SU-DHL-6 (cell line): ENCODE measurements at regions not wholly inside any gene's neighbourhood (a gene's known extent, or its start where the extent isn't known, plus 50 kb on each side); places are given as distances from the start of the nearest gene placed in this dataset.

ENCODE experiments used
- H2AFZ ChIP-seq: fragments of 200-600 bp; sonication (generic); 2 replicates; pipeline ENCODE4 v1.6.1; 2014; ENCODE audit warnings: low read depth, mild to moderate bottlenecking, moderate library complexity, mixed read lengths, antibody characterized with exemption, low read length; ENCODE audit not compliant: severe bottlenecking
- H3F3A ChIP-seq: fragments of 200-600 bp; shearing (Covaris generic); 2 replicates; pipeline ENCODE4 v1.6.0; 2016; ENCODE audit warnings: antibody characterized with exemption, mild to moderate bottlenecking; ENCODE audit not compliant: insufficient read depth
- H3K27ac ChIP-seq: fragments of 200-600 bp; sonication (generic); 2 replicates; pipeline ENCODE4 v1.5.1; 2016; ENCODE audit warnings: low read depth, mild to moderate bottlenecking, low read length, moderate library complexity, mixed read lengths
- H3K27me3 ChIP-seq: fragments of 200-600 bp; sonication (generic), shearing (Covaris generic); 2 replicates; pipeline ENCODE4 v1.6.0; 2014; ENCODE audit warnings: mild to moderate bottlenecking, low read length
- H3K36me3 ChIP-seq: fragments of 200-600 bp; sonication (generic); 2 replicates; pipeline ENCODE4 v1.6.1; 2014; ENCODE audit warnings: mild to moderate bottlenecking, low read length, mixed read lengths
- H3K4me2 ChIP-seq: fragments of 300-600, 200-600 bp; shearing (Covaris generic), sonication (generic); 2 replicates; pipeline ENCODE4 v1.6.0; 2014; ENCODE audit warnings: low read length, low read depth, mild to moderate bottlenecking; ENCODE audit not compliant: poor library complexity, severe bottlenecking
- H3K4me3 ChIP-seq: fragments of 200-600 bp; sonication (generic); 2 replicates; pipeline ENCODE4 v1.5.1; 2014; ENCODE audit warnings: antibody characterized with exemption, low read length, mild to moderate bottlenecking, mixed read lengths; ENCODE audit not compliant: insufficient read depth, poor library complexity, severe bottlenecking
- H3K79me2 ChIP-seq: fragments of 200-600 bp; sonication (generic); 2 replicates; pipeline ENCODE4 v1.6.1; 2014; ENCODE audit warnings: mild to moderate bottlenecking, low read length, moderate library complexity; ENCODE audit not compliant: insufficient read depth
- H3K9ac ChIP-seq: fragments of 200-600 bp; sonication (generic); 2 replicates; pipeline ENCODE4 v1.7.0; 2014; ENCODE audit warnings: mild to moderate bottlenecking, low read length
- H3K9me2 ChIP-seq: fragments of 200-600 bp; sonication (generic); replicated peaks from 2 replicates; pipeline ENCODE4 v1.6.1; 2014; ENCODE audit warnings: low read length; ENCODE audit not compliant: insufficient read depth
- H3K9me3 ChIP-seq: fragments of 200-600 bp; sonication (generic); 2 replicates; pipeline ENCODE4 v1.6.1; 2014; ENCODE audit warnings: low read length, mixed read lengths; ENCODE audit not compliant: insufficient read depth
- H4K20me1 ChIP-seq: fragments of 200-600 bp; sonication (generic); 2 replicates; pipeline ENCODE4 v1.6.1; 2014; ENCODE audit warnings: low read depth, mild to moderate bottlenecking, antibody characterized with exemption, low read length, moderate library complexity, mixed read lengths
- CTCF ChIP-seq: fragments of 200-600 bp; sonication (generic); IDR thresholded peaks from one replicate; pipeline ENCODE4 v1.5.1; 2017; ENCODE audit warnings: antibody characterized with exemption, mild to moderate bottlenecking, low read length, moderate library complexity; ENCODE audit not compliant: insufficient read depth, poor library complexity, severe bottlenecking
- EZH2phosphoT487 ChIP-seq: fragments of 200-600 bp; sonication (generic), shearing (Covaris generic); conservative IDR thresholded peaks from 2 replicates; pipeline ENCODE4 v1.6.1; 2018; ENCODE audit warnings: mild to moderate bottlenecking, antibody characterized with exemption, low read length, moderate library complexity, mixed read lengths

DNA sequence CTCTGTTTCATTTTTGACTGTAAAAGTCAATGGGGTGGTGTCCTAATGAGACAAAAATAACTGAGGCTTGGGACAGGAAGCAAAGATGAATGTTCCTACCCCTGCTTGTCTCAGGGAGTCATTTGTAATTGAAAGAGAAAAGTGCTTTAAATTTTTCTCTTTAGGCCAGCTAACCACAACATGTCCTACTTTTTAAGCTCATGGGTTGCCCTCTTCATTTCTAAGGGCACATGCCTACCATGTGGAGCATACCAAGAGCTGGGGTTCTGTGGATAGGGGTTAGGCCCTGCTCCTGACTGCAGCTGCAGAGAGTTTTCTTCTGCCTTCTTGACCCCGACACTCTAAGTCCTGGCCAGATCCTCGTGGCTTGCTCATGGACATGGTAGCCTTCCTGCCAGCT lies 96.8 kb upstream of the ARL4C start:
- Histone ChIP-seq H3K36me3 (no peaks in the 10 kb centered on the region), H3K79me2 (no peaks in the 10 kb centered on the region), H3K27me3 (no peaks in the 10 kb centered on the region)

GRCh38 chr2:234592541-234592940 lies 95.7 kb upstream of the ARL4C start:
- H3F3A ChIP-seq, result no peaks in the 10 kb centered on the region
- no peak overlapping the region for H3K4me2 ChIP-seq
- H3K4me3 ChIP-seq, result no peak overlapping the region
- no peaks in the 10 kb centered on the region for H3K27me3 ChIP-seq
- H4K20me1 ChIP-seq, result no peaks in the 10 kb centered on the region
- H2AFZ ChIP-seq, result no peak overlapping the region
- no peaks in the 10 kb centered on the region for H3K9me3 ChIP-seq
- H3K79me2 ChIP-seq, result no peaks in the 10 kb centered on the region
- H3K9ac ChIP-seq, result no peak overlapping the region
- H3K27ac ChIP-seq, result no peak overlapping the region
- TF ChIP-seq EZH2phosphoT487, result no peak
- TF ChIP-seq CTCF, result no peak
- no peaks in the 10 kb centered on the region for H3K36me3 ChIP-seq
- H3K9me2 ChIP-seq, result no peaks in the 10 kb centered on the region

More for the DNA sequence above, 96.8 kb upstream of the ARL4C start:
- TF ChIP-seq CTCF (no peak), EZH2phosphoT487 (no peak)
- Histone ChIP-seq H3K9ac (no peak overlapping the region), H3K4me2 (no peak overlapping the region), H2AFZ (no peak overlapping the region), H3F3A (no peaks in the 10 kb centered on the region), H3K9me2 (no peaks in the 10 kb centered on the region), H4K20me1 (no peaks in the 10 kb centered on the region), H3K27ac (no peak overlapping the region), H3K9me3 (no peaks in the 10 kb centered on the region), H3K4me3 (no peak overlapping the region)

DNA sequence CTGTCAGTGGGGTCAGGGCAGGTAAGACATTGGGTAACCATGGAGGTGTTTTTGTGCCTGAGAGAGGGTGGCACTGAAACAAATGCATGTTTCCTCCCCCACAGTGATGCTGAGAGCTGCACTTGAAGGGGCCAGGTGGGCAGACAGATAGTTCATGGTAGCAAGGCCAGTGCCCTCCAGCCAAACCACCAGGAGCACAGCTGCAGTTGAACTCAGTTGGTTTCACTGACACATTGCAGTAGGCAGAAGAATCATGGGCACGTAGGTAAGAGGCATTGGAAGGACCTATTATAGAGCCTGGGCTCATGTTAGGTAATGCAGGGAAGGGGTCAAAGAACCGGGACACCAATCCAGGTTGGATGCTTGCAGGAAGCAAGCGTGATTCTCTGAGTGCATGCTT lies 93.2 kb upstream of the ARL4C start:
- H3K4me3 ChIP-seq, result no peak overlapping the region
- no peaks in the 10 kb centered on the region for H3K36me3 ChIP-seq
- H3K79me2 ChIP-seq, result no peaks in the 10 kb centered on the region
- H4K20me1 ChIP-seq, result no peaks in the 10 kb centered on the region
- H3K27me3 ChIP-seq, result no peaks in the 10 kb centered on the region
- H3F3A ChIP-seq, result no peaks in the 10 kb centered on the region
- H2AFZ ChIP-seq, result no peak overlapping the region
- H3K27ac ChIP-seq, result no peak overlapping the region
- no peak overlapping the region for H3K4me2 ChIP-seq
- TF ChIP-seq EZH2phosphoT487, result no peak
- no peak for TF ChIP-seq CTCF
- no peaks in the 10 kb centered on the region for H3K9me3 ChIP-seq
- no peaks in the 10 kb centered on the region for H3K9me2 ChIP-seq
- H3K9ac ChIP-seq, result no peak overlapping the region

- Histone ChIP-seq H3K4me2 (no peak overlapping the region), H3K27ac (no peak overlapping the region), H3K4me3 (no peak overlapping the region), H3K79me2 (no peaks in the 10 kb centered on the region), H3K9ac (no peak overlapping the region), H2AFZ (no peak overlapping the region), H3F3A (no peaks in the 10 kb centered on the region), H4K20me1 (no peaks in the 10 kb centered on the region), H3K9me3 (no peaks in the 10 kb centered on the region), H3K27me3 (no peaks in the 10 kb centered on the region), H3K36me3 (no peaks in the 10 kb centered on the region), H3K9me2 (no peaks in the 10 kb centered on the region)
- no peak for TF ChIP-seq EZH2phosphoT487
- no peak for TF ChIP-seq CTCF
These were observed 91.2 kb upstream of the ARL4C start for GRCh38 chr2:234588054-234588430.
